HG02678 (cell line): ENCODE measurements at regions not wholly inside any gene's neighbourhood (a gene's known extent, or its start where the extent isn't known, plus 50 kb on each side); places are given as distances from the start of the nearest gene placed in this dataset.
"Not testable (repeated sequence)": the region's sequence is repeated elsewhere in the genome, so short reads cannot be mapped to it uniquely, and the experiment has no call there.

ENCODE experiments used
- ATAC-seq: cut with Tn5 transposase; IDR thresholded peaks from one replicate; pipeline ENCODE4 v1.9.1; 2021; ENCODE audit warnings: mild to moderate bottlenecking, moderate library complexity; ENCODE audit not compliant: unreplicated experiment

- no peak for ATAC-seq
Observed at GRCh38 chr3:20842594-20843436, 656.8 kb upstream of the SGO1 start.

- no peak for ATAC-seq
Observed at GRCh38 chr3:20842002-20842401, 656.0 kb upstream of the SGO1 start.

DNA sequence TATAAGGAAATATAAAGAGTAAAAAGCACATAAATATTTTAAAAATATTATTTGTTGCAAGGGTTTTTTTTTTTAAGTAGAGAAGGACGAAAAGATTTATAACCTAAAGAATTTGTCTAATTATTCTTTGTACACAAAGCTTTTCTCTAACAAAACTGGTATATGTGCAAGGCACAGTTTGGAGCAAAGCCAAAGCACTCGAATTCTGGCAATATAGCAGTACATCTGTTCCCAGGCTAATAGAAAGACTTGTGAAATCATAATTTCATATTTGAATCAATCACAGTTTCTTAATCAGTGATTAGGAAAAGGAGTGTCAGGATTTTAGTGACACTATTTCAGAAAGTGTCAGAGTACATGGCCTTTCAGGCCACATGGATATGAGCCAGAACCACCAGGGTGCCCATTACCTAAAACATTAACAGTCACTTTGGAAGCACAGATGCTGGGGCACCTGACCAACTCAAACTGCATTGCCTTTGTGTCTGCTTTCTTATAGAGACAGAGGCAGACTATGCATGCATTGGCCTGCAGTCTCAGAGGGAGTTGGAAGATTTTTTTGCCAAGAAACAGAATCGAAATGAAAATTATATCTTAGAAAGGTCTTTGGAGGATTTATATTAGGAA is 651.8 kb upstream of the SGO1 start:
- no peak for ATAC-seq

GRCh38 chr3:20836801-20837200 is 650.8 kb upstream of the SGO1 start:
- no peak for ATAC-seq

- ATAC-seq: no peak
Observed at GRCh38 chr3:20832963-20833362, 647.0 kb upstream of the SGO1 start.

GRCh38 chr3:20822251-20822650 is 636.2 kb upstream of the SGO1 start:
- no peak for ATAC-seq

DNA sequence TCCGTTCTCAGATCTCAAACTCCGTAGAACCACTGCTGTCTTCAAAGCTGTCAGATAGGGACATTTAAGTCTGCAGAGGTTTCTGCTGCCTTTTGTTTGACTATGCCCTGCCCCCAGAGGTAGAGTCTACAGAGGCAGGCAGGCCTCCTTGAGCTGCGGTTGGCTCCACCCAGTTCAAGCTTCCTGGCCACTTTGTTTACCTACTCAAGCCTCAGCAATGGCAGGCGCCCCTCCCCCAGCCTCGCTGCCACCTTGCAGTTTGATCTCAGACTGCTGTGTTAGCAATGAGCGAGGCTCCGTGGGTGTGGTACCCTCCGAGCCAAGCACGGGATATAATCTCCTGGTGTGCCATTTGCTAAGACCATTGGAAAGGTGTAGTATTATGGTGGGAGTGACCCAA is 634.9 kb upstream of the SGO1 start:
- not testable (repeated sequence) for ATAC-seq

GRCh38 chr3:20811631-20812030 is 625.6 kb upstream of the SGO1 start:
- ATAC-seq: no peak

GRCh38 chr3:20811006-20811405 is 625.0 kb upstream of the SGO1 start:
- no peak for ATAC-seq

GRCh38 chr3:20810555-20810954 is 624.5 kb upstream of the SGO1 start:
- no peak for ATAC-seq

- ATAC-seq: no peak
Observed at GRCh38 chr3:20809356-20809755, 623.4 kb upstream of the SGO1 start.

GRCh38 chr3:20808864-20809263 is 622.9 kb upstream of the SGO1 start:
- ATAC-seq: no peak

GRCh38 chr3:20798666-20799065 is 612.7 kb upstream of the SGO1 start:
- ATAC-seq: no peak

DNA sequence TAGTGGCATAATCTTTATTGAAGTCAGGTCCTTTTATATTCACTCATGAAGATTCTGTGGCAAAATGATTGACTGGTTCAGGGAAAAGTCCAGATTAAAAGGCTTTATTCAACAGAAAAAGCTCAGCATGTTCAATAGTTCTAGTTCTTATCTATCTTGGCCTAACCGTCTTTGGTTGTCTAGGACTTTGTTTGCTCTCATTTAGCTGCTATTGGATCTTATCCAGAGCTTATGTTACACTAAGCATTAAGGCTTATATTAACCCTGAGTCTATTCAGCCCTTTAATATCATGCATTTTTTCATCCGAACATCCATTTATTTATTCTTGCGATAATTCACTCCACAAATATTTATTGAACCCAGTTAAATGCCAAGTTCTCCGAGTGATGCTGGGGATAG is 601.0 kb upstream of the SGO1 start:
- ATAC-seq: no peak

DNA sequence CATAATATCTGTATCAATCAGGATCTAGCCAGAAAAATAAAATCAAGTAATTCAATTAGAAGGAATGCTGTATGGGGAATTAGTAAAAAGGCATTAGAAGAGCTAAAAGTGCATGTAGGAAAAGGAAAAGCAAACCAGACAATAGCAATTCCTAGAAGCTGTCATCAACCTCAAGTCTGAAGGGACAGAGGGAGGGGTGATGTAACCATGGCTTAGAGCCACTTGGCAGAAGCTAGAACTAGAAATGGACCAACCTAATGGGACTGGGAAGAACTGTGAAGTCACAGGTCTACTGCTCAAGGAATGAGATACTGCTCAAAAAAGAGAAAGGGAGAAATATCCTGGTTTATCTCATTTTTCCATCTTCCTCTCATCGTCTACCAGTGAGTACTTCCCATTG is 590.7 kb upstream of the SGO1 start:
- ATAC-seq: no peak

DNA sequence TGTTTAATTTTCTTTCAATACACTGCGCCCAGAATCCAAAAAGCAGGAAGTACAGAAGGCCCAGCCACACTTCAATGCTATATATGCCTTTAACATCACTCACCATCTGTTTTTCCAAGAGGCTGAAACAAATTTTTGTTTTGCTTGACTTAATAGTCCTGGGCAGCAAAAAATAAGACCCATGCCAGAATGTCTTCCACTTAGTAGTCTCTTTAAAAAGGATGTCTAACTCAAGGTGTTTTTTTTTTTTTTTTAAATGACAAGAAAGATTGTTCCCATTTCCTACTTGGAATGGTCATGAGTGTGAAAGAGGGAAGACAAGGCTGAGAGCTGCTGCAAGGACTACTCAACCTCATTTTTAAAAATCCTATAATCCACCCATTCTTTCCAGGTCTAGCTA is 590.3 kb upstream of the SGO1 start:
- no peak for ATAC-seq

GRCh38 chr3:20773320-20773984 is 587.4 kb upstream of the SGO1 start:
- no peak for ATAC-seq

- no peak for ATAC-seq
Observed at GRCh38 chr3:20772869-20773268, 586.9 kb upstream of the SGO1 start.

- no peak for ATAC-seq
Observed at GRCh38 chr3:20769430-20769829, 583.4 kb upstream of the SGO1 start.

DNA sequence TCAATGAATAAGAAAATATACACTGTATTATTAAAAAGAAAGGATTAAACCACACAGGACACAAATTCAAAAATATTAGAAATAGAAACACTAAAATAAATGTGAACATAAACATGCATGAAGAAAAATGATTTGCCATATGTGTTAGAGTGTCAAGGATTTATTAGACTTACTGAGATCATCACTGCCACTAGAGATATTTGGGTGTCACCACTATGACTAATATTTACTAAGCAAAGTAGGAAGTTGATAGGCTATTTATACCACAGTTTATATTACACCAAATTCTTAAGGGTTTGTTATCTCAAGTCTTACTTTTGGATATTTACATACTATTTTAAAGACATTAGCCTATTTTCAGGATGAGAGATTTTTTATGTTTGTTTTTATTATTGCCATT is 575.0 kb upstream of the SGO1 start:
- no peak for ATAC-seq

DNA sequence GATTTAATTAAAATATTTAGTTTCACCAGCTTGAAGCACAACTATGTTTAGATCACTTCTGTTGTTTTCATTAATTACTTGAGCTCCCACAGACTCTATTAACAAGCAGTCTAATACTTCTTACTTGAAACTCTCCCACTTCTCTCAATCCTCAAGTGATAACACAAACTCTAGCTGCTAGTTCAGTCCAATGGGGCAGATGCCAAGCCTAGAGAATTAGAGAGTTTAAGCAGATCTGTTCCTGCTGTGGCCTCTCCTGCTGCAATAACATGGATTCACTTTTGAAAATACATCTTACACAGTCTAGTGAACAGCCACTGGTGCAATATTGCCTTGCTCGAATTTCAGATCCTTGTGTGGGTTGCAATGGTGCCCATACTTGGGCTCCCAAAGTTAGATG is 566.4 kb upstream of the SGO1 start:
- ATAC-seq: no peak

DNA sequence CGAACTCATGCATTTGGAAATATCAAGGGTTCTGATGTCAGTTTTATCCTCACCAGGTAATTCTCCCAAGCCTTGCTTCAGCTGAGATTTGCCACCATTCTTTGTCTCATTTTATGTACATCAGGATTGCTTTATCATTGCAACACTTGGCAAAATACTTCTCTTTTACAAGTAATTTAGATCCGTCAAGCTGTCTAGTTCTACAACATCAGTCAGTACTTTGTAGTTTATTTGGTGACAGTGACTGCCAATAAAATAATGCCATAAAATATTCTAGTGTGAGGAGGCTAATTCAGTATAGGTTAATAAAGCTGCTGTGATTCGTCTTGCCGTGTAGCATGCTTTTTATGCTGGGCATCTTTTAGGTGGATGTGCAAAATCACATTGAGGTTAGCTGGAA is 565.3 kb upstream of the SGO1 start:
- no peak for ATAC-seq
